ENCODE measurements at regions not wholly inside any gene's neighbourhood (a gene's known extent, or its start where the extent isn't known, plus 50 kb on each side); places are given as distances from the start of the nearest gene placed in this dataset.

DNA sequence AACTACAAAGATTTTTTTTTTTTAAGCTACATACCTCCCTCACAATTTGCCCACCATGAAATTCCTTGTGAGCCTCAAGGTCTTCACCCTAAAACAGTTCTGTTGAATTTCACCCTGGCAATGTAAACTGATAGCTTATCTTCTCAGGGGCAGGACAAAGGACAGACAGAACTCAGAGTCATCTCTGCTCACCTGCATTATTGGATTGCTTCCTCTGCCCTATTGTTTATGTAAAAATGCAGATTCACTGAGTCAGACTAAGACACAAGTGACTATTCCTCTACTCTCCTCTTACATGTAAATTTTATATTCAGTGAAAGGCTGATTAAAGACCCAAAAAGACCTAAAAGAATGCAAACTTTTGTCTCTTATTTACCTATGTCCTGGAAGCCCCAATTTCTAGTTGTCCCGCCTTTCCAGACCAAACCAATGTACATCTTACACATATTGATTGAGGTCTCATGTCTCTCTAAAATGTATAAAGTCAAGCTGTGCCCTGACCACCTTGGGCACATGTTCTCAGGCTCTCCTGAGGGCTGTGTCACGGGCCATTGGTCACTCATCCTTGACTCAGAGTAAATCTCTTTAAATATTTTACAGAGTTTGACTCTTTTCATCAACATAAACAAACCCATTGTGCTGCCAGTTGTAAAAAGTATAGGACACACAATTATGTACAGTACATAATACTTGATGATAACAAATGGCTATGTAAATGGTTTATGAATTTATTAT is 440.2 kb downstream of the HTR7 start:
- no peak for DNase-seq

GRCh38 chr10:90418869-90419652 is 438.8 kb downstream of the HTR7 start:
- DNase-seq, result no peak

DNA sequence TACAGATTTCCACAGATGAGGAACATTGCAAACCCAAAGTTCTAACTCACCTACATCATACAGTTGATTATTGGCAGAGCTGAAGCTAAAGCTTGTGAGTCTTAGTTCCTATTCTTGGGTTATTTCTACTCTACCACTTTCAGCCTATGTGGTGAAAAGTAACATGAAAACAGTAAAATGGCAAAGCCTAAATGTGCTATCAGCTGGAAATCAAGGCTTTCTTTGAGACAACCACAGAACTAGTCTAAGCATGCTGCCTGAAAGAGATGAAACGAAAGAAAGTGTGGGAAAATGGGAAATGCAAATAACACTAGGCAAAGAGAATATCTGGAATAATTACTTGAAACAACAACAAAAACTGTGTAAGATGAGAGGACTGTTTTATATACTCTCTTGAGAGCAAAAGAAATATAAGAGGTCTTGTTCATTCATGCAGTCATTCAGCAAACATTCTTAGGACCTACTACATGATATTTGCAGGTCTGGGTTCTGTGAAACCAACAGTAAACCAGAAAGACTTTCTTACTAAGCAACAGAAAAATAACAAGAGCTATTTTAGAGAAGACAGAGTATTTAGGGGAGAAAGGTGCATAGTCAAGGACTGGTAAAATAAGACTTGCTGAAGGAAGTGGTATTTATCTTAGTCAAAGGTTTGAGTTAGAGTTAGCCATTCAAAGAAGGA is 437.1 kb downstream of the HTR7 start:
- DNase-seq, result no peak

DNA sequence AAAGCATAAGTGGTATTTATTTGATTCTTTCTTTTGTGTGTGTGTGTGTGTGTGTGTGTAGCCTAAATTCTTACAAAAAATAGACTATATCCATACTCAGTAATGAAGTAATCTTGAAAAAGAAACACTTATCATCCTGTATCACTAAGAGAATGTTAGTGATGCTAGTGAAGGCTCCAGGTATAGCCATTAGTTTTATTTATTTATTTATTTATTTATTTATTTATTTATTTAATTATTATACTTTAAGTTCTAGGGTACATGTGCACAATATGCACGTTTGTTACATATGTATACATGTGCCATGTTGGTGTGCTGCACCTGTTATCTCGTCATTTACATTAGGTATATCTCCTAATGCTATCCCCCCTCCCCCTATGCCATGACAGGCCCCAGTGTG is 436.0 kb downstream of the HTR7 start:
- no peak for DNase-seq

GRCh38 chr10:90424730-90425129 is 433.1 kb downstream of the HTR7 start:
- no peak for DNase-seq

GRCh38 chr10:90430186-90430585 is 427.7 kb downstream of the HTR7 start:
- DNase-seq, result no peak

DNA sequence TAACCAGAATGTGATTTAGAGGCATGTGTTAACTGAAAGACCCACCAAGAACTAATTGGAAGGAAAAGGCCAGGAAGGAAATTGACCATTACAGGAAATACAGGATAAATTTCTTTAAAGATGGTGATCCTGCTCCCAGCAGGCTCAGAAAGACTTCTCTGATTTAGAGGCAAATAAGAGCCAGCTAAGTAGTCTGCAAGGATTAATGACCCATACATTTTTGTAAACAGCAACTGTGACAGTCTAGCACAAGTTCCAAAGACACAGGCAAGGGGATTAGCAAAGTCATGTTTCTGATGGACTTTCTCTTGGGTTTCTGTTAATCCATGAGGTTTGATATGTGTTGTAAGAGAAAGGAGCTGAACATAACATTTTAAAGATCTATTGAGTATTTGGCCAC is 425.0 kb downstream of the HTR7 start:
- no peak for DNase-seq

- DNase-seq, result no peak
Measured at GRCh38 chr10:90435296-90435695, 422.5 kb downstream of the HTR7 start.

- DNase-seq, result no peak
Measured at GRCh38 chr10:90437452-90437851, 420.4 kb downstream of the HTR7 start.

GRCh38 chr10:90440870-90441269 is 417.0 kb downstream of the HTR7 start:
- DNase-seq, result no peak

DNA sequence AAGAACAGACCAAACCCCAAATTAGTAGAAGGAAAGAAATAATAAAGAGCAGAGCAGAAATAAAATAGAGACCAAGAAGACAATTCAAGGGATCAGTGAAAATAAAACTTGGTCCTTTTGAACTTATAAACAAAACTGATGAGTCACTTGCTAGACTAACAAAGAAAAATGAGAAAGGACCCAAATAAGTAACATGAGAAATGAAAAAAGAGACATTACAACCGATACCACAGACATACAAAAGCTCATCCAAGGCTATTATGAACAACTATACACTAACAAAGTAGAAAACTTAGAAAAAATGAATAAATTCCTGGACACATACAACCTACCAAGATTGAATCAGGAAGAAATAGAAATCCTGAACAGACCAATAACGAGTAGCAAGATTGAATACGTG is 414.5 kb downstream of the HTR7 start:
- no peak for DNase-seq

DNA sequence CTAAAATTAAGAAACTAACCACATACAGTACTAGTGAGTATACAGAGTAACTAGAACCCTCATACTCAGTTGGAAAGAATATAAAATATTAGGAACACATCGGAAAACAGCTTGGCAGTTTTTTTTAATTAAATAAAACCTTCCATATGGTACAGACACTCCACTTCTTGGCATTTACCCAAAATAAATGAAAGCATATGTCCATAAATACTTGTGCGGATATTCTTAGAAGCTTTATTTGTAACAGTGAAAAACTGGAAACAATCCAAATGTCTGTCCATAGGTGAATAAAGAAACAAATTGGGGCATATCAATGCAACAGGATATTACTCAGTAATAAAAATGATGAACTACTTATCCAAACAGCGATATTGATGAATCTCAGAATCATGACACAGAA is 410.0 kb downstream of the HTR7 start:
- no peak for DNase-seq

GRCh38 chr10:90450797-90451196 is 407.0 kb downstream of the HTR7 start:
- DNase-seq, result no peak

DNA sequence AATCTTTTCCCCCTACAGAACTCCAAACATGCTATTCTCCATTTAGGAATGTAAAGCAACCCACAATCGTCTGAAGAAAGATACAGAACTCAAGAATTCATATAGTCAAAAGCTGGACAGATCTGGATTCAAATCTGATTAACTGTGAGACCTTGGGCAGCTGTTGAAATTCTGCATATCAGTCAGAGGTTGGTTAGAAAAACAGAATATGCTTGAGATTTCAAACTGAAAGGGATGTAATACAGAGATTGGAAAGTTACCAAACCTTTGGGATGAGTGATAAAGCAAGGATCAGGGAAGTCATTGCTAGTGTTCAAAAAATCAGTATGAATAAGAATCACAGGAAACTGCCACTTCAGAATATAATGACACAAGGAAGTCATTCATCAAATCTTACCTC is 406.6 kb downstream of the HTR7 start:
- DNase-seq, result no peak

GRCh38 chr10:90458054-90458453 is 399.8 kb downstream of the HTR7 start:
- no peak for DNase-seq

GRCh38 chr10:90458571-90458970 is 399.3 kb downstream of the HTR7 start:
- no peak for DNase-seq

GRCh38 chr10:90461437-90462155 is 396.2 kb downstream of the HTR7 start:
- DNase-seq, result no peak

- no peak for DNase-seq
Measured at GRCh38 chr10:90462749-90463470, 394.9 kb downstream of the HTR7 start.

DNA sequence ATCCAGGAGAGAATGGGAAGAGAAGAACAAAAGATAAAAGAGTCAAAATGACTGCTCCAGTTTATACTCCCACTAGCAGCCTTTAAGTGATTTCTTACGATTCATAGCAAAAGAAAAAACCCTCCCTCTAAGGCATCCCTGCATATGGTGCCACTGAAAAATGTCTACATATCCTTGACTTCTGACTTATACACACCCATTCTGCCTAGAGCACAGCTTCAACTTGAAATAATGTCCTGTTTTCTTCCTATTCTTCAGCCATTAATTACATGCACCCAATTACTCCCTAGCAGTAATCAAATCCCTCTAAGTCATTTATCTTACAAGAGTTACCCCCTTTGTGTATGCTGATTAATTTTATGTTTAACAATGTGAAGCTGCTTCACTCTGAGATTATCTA is 393.5 kb downstream of the HTR7 start:
- DNase-seq, result no peak

GRCh38 chr10:90470966-90471365 is 386.9 kb downstream of the HTR7 start:
- no peak for DNase-seq

- no peak for DNase-seq
Measured at GRCh38 chr10:90480466-90480865, 377.4 kb downstream of the HTR7 start.

- DNase-seq, result no peak
Measured at GRCh38 chr10:90481326-90481923, 376.4 kb downstream of the HTR7 start.

All from hematopoietic multipotent progenitor cell treated with erythropoietin and hydrocortisone succinate and interleukin-3 and kit ligand, for 8 days (in vitro differentiated cells).